Vagina (tissue), 2 donors: ENCODE measurements at regions not wholly inside any gene's neighbourhood (a gene's known extent, or its start where the extent isn't known, plus 50 kb on each side); places are given as distances from the start of the nearest gene placed in this dataset.

Experiments used
- DNase-seq, 2 donors: peaks; one replicate each; pipeline ENCODE4 v3.0.0-alpha.2; 2017; ENCODE audit errors: extremely low spot score in 2 of 2
- H3K27ac ChIP-seq: fragments of 200-600 bp; sonication (generic); one replicate; pipeline ENCODE4 v1.5.1; 2019
- H3K27me3 ChIP-seq: fragments of 200-600 bp; sonication (generic); one replicate; pipeline ENCODE4 v1.5.1; 2019
- H3K36me3 ChIP-seq, 2 donors: fragments of 200-600 bp; sonication (generic); one replicate each; pipeline ENCODE4 v1.5.1; 2017 to 2019
- H3K4me1 ChIP-seq: fragments of 200-600 bp; sonication (generic); one replicate; pipeline ENCODE4 v1.5.1; 2019
- H3K4me3 ChIP-seq, 2 donors: fragments of 200-600 bp; sonication (generic); 1 replicate in 1 of 2; 2 replicates in 1 of 2; pipeline ENCODE4 v1.5.1; 2016 to 2019
- H3K9me3 ChIP-seq: fragments of 200-600 bp; sonication (generic); one replicate; pipeline ENCODE4 v1.5.1; 2019
- POLR2A ChIP-seq, 2 donors: fragments of 450-650 bp; IDR thresholded peaks; one replicate each; pipeline ENCODE4 v1.6.1; 2017; ENCODE audit warnings: antibody characterized with exemption in 2 of 2, mild to moderate bottlenecking in 2 of 2, moderate library complexity in 2 of 2
- POLR2AphosphoS5 ChIP-seq, 2 donors: sonication (generic); formaldehyde crosslinking; IDR thresholded peaks; one replicate each; pipeline ENCODE4 v1.9.0; 2017; ENCODE audit warnings: antibody characterized with exemption in 2 of 2, mild to moderate bottlenecking in 2 of 2, low read depth in 1 of 2; ENCODE audit not compliant: insufficient read depth in 1 of 2
- intact Hi-C: fragments of 100-400 bp; cut with DNase I; formaldehyde crosslinking; loops from one replicate; pipeline ENCODE4 v1.15.1; 2023
- TF ChIP-seq, protein P1 (sequence below), 3 experiments: fragments of 450-650 bp in 2 of 3; fragments of 200-600 bp in 1 of 3; sonication (generic) in 1 of 3; IDR thresholded peaks; one replicate each; pipeline ENCODE4 v1.5.1; 2017 to 2019; ENCODE audit warnings: antibody characterized with exemption in 3 of 3, mild to moderate bottlenecking in 2 of 3, moderate library complexity in 2 of 3

DNA sequence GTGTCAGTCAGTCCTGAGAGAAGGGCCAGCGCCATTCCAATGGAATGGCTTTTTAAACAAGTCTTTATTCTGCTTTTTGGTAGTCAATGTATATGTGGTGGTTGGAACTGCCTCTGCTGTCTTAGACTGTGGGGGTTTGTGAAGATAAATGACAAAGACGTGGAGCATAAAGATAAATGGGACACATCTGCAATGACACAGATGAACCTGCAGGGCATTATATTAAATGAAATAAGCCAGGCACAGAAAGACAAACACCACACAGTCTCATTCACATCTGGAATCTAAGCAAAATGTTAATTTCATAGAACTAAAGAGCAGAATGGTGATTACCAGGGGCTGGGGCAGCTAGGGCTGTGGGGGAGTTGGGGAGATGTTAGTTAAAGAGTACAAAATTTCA, 912.8 kb upstream of the MAN1A1 start:
- intact Hi-C loops: no loop called here
- Histone ChIP-seq H3K4me3 (no peak overlapping the region), H3K27ac (no peak overlapping the region), H3K4me1 (no peaks in the 10 kb centered on the region), H3K27me3 (no peaks in the 10 kb centered on the region), H3K36me3 (no peaks in the 10 kb centered on the region), H3K9me3 (no peaks in the 10 kb centered on the region)
- DNase-seq: no peak
- TF ChIP-seq POLR2AphosphoS5 (IDR thresholded peaks at IDR 0.05; ENCODE audit: insufficient read depth in 1 of 2, low read depth in 1 of 2): no peak
- no peak for TF ChIP-seq POLR2A (IDR thresholded peaks at IDR 0.05)
- TF ChIP-seq, protein P1, sequence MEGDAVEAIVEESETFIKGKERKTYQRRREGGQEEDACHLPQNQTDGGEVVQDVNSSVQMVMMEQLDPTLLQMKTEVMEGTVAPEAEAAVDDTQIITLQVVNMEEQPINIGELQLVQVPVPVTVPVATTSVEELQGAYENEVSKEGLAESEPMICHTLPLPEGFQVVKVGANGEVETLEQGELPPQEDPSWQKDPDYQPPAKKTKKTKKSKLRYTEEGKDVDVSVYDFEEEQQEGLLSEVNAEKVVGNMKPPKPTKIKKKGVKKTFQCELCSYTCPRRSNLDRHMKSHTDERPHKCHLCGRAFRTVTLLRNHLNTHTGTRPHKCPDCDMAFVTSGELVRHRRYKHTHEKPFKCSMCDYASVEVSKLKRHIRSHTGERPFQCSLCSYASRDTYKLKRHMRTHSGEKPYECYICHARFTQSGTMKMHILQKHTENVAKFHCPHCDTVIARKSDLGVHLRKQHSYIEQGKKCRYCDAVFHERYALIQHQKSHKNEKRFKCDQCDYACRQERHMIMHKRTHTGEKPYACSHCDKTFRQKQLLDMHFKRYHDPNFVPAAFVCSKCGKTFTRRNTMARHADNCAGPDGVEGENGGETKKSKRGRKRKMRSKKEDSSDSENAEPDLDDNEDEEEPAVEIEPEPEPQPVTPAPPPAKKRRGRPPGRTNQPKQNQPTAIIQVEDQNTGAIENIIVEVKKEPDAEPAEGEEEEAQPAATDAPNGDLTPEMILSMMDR (IDR thresholded peaks at IDR 0.05): no peak

DNA sequence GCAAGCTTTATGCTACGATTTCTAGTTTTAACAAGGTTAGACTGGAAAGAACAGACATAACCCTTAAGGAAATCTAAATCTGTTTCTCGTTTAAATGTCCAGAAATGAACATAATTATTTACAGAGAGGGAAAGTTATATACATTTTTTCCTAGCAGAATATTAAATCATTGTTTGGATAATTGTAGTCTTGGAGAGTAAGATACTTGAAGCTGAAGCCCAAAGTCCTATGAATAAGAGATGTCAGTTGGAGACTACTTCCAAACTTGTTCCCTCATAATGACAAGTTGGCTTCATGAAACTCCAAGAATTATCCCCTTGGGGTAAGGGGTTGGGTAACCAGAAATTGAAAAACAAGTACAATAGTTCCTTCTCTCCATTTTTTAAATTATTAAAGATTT, 911.1 kb upstream of the MAN1A1 start:
- Histone ChIP-seq H3K9me3 (no peaks in the 10 kb centered on the region), H3K4me1 (no peaks in the 10 kb centered on the region), H3K36me3 (no peaks in the 10 kb centered on the region), H3K4me3 (no peak overlapping the region), H3K27ac (no peak overlapping the region), H3K27me3 (no peaks in the 10 kb centered on the region)
- no peak for DNase-seq
- intact Hi-C loops: no loop called here
- TF ChIP-seq POLR2AphosphoS5 (IDR thresholded peaks at IDR 0.05; ENCODE audit: insufficient read depth in 1 of 2, low read depth in 1 of 2): no peak
- TF ChIP-seq POLR2A (IDR thresholded peaks at IDR 0.05): no peak
- TF ChIP-seq, protein P1 (IDR thresholded peaks at IDR 0.05): no peak

DNA sequence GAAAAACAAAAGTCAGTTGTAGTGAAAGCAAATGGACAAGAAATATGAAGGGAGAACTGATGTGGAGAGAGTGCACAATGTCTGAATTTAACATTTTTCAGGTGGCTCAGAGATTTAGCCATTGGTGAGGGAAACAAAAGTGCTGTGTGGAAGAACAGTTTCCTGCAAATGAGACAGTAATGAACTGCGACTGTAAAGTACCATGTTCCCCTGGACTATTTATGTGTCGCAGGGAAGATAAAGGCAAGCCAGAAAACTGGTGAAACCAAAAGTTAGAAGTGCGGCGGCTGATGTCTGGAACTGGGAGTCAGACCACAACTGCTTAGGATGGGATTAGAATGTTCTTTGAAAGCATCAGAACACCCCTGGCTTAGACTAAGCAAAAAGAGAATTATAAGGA, 905.1 kb upstream of the MAN1A1 start:
- DNase-seq: no peak
- no peak overlapping the region for H3K4me3 ChIP-seq
- no peak for TF ChIP-seq POLR2AphosphoS5 (IDR thresholded peaks at IDR 0.05; ENCODE audit: insufficient read depth in 1 of 2, low read depth in 1 of 2)
- TF ChIP-seq, protein P1 (IDR thresholded peaks at IDR 0.05): no peak
- TF ChIP-seq POLR2A (IDR thresholded peaks at IDR 0.05): no peak
- H3K9me3 ChIP-seq: no peaks in the 10 kb centered on the region
- H3K27ac ChIP-seq: no peak overlapping the region
- H3K27me3 ChIP-seq: no peaks in the 10 kb centered on the region
- intact Hi-C loops: no loop called here
- no peaks in the 10 kb centered on the region for H3K4me1 ChIP-seq
- no peaks in the 10 kb centered on the region for H3K36me3 ChIP-seq

DNA sequence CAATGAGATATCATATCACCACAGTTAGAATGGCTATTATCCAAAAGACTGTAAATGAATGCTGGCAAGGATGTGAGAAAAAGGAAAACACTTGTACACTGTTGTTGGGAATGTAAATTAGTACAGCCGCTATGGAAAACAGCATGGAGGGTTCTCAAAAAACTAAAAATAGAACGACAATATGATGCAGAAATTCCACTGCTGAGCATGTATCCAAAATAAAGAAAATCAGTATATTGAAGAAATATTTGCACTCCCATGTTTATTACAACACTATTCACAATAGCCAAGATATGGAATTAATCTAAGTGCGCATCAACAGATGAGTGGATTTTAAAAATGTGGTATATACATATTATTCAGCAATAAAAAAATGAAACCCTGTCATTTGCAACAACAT, 898.9 kb upstream of the MAN1A1 start:
- intact Hi-C loops: no loop called here
- DNase-seq: no peak
- Histone ChIP-seq H3K27me3 (no peaks in the 10 kb centered on the region), H3K36me3 (no peaks in the 10 kb centered on the region), H3K4me1 (no peaks in the 10 kb centered on the region), H3K27ac (no peak overlapping the region), H3K4me3 (no peak overlapping the region), H3K9me3 (no peaks in the 10 kb centered on the region)
- TF ChIP-seq POLR2A (IDR thresholded peaks at IDR 0.05): no peak
- no peak for TF ChIP-seq POLR2AphosphoS5 (IDR thresholded peaks at IDR 0.05; ENCODE audit: insufficient read depth in 1 of 2, low read depth in 1 of 2)
- TF ChIP-seq, protein P1 (IDR thresholded peaks at IDR 0.05): no peak

DNA sequence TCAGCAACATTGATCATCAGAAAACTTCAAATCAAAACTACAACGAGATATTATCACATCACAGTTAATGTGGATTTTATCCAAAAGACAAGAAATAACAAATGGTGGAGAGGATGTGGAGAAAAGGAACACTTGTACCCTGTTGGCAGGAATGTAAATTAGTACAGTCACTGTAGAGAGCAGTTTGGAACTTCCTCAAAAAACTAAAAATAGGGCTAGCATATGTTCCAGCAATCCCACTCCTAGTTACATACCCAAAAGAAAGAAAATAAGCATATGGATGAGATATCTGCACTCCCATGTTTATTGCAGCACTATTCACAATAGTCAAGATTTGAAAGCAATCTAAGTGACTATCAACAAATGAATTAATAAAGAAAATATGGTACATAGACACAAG, 887.7 kb upstream of the MAN1A1 start:
- intact Hi-C loops: no loop called here
- TF ChIP-seq, protein P1 (IDR thresholded peaks at IDR 0.05): no peak
- TF ChIP-seq POLR2A (IDR thresholded peaks at IDR 0.05): no peak
- no peak for TF ChIP-seq POLR2AphosphoS5 (IDR thresholded peaks at IDR 0.05; ENCODE audit: insufficient read depth in 1 of 2, low read depth in 1 of 2)
- Histone ChIP-seq H3K4me1 (no peaks in the 10 kb centered on the region), H3K9me3 (no peaks in the 10 kb centered on the region), H3K36me3 (no peaks in the 10 kb centered on the region), H3K4me3 (no peak overlapping the region), H3K27me3 (no peaks in the 10 kb centered on the region), H3K27ac (no peak overlapping the region)
- DNase-seq: no peak
